ENCODE measurements at regions not wholly inside any gene's neighbourhood (a gene's known extent, or its start where the extent isn't known, plus 50 kb on each side); places are given as distances from the start of the nearest gene placed in this dataset.

DNA sequence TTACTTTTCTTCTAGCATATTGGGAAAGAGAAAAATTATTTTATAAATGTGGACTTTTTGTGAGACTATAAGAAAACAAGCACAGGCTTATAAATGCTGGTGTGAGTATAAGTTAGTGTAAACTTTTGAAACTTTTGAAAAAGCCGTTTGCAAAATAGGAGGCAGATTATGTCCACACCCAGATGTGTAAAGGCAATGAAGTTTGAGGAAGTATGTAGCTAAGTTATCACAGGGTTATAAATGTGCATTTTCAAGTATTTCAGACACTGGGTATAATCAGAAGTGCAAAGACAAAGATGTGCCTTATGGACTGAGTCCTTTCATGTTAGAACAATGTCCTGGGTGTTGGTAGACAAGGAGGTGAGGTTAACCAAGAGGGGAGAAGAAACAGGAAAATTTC, 85.5 kb downstream of the ANXA1 start:
- TF ChIP-seq, protein P1, sequence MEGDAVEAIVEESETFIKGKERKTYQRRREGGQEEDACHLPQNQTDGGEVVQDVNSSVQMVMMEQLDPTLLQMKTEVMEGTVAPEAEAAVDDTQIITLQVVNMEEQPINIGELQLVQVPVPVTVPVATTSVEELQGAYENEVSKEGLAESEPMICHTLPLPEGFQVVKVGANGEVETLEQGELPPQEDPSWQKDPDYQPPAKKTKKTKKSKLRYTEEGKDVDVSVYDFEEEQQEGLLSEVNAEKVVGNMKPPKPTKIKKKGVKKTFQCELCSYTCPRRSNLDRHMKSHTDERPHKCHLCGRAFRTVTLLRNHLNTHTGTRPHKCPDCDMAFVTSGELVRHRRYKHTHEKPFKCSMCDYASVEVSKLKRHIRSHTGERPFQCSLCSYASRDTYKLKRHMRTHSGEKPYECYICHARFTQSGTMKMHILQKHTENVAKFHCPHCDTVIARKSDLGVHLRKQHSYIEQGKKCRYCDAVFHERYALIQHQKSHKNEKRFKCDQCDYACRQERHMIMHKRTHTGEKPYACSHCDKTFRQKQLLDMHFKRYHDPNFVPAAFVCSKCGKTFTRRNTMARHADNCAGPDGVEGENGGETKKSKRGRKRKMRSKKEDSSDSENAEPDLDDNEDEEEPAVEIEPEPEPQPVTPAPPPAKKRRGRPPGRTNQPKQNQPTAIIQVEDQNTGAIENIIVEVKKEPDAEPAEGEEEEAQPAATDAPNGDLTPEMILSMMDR (conservative IDR thresholded peaks at IDR 0.05; ENCODE audit: low read length): no peak
- H3K4me3 ChIP-seq (ENCODE audit: low read length): no peak overlapping the region
- no peak for DNase-seq (ENCODE audit: low read depth)

- H3K4me3 ChIP-seq (ENCODE audit: low read length): no peak overlapping the region
- no peak for DNase-seq (ENCODE audit: low read depth)
- TF ChIP-seq, protein P1 (conservative IDR thresholded peaks at IDR 0.05; ENCODE audit: low read length): no peak
Measured at GRCh38 chr9:73239570-73240265, 88.1 kb downstream of the ANXA1 start.

GRCh38 chr9:73243078-73243477, 91.4 kb downstream of the ANXA1 start:
- TF ChIP-seq, protein P1 (conservative IDR thresholded peaks at IDR 0.05; ENCODE audit: low read length): no peak
- no peak for DNase-seq (ENCODE audit: low read depth)
- no peak overlapping the region for H3K4me3 ChIP-seq (ENCODE audit: low read length)

GRCh38 chr9:73259086-73259696, 107.5 kb downstream of the ANXA1 start:
- TF ChIP-seq, protein P1 (conservative IDR thresholded peaks at IDR 0.05; ENCODE audit: low read length): no peak
- DNase-seq (ENCODE audit: low read depth): no peak
- no peak overlapping the region for H3K4me3 ChIP-seq (ENCODE audit: low read length)

GRCh38 chr9:73260506-73260905, 108.8 kb downstream of the ANXA1 start:
- no peak overlapping the region for H3K4me3 ChIP-seq (ENCODE audit: low read length)
- TF ChIP-seq, protein P1 (conservative IDR thresholded peaks at IDR 0.05; ENCODE audit: low read length): no peak
- DNase-seq (ENCODE audit: low read depth): no peak

- H3K4me3 ChIP-seq (ENCODE audit: low read length): no peak overlapping the region
- TF ChIP-seq, protein P1 (conservative IDR thresholded peaks at IDR 0.05; ENCODE audit: low read length): no peak
- no peak for DNase-seq (ENCODE audit: low read depth)
Measured at GRCh38 chr9:73264631-73265030, 113.0 kb downstream of the ANXA1 start.

DNA sequence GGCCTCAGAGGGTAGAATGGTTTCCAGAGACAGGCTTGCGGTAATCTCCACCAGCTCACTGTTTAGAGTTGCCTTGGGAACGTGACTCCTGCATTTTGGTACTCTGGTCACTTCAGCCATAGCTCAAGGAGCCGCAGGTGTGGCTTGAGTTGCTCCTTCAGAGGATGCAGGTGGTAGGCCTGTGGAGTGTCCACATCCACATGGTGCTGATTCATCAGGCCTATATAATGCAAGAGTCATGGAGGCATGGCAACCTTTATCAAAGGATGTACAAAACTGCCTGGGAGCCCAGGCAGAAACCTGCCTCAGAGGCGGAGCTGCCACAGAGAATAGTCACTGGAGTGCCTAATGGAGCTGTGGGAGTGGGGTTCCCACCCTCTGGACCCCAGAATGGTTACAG, 114.2 kb downstream of the ANXA1 start:
- no peak for DNase-seq (ENCODE audit: low read depth)
- H3K4me3 ChIP-seq (ENCODE audit: low read length): no peak overlapping the region
- TF ChIP-seq, protein P1 (conservative IDR thresholded peaks at IDR 0.05; ENCODE audit: low read length): no peak
